ENCODE measurements at regions not wholly inside any gene's neighbourhood (a gene's known extent, or its start where the extent isn't known, plus 50 kb on each side); places are given as distances from the start of the nearest gene placed in this dataset.

- Histone ChIP-seq H3K18ac (ENCODE audit: low read depth, low read length) (no peak overlapping the region), H3K9me1 (ENCODE audit: insufficient read depth, low read length) (no peaks in the 10 kb centered on the region), H3K56ac (ENCODE audit: extremely low read depth, insufficient read depth, low read length) (no peak overlapping the region), H3K4ac (ENCODE audit: low read depth, low read length) (no peak overlapping the region), H2AFZ (replicated peaks; ENCODE audit: low read length, poor library complexity) (no peak overlapping the region), H3K23ac (ENCODE audit: low read depth, low read length) (no peak overlapping the region), H4K8ac (ENCODE audit: low read depth in 2 of 2, low read length in 2 of 2) (no peak overlapping the region), H2BK120ac (ENCODE audit: low read depth, low read length) (no peak overlapping the region), H3K4me1 (ENCODE audit: control insufficient read depth, insufficient read depth, low read length) (no peaks in the 10 kb centered on the region), H2BK15ac (ENCODE audit: low read depth, low read length) (no peak overlapping the region), H3K79me1 (ENCODE audit: low read depth in 1 of 2, low read length in 2 of 2) (no peaks in the 10 kb centered on the region), H2AK5ac (ENCODE audit: low read depth, low read length) (no peak overlapping the region), H4K20me1 (ENCODE audit: insufficient read depth, low read length) (no peaks in the 10 kb centered on the region), H3K36me3 (ENCODE audit: control insufficient read depth, insufficient read depth, low read length) (no peaks in the 10 kb centered on the region), H2AK9ac (replicated peaks; ENCODE audit: low read depth, low read length, poor library complexity) (no peak overlapping the region), H3K27me3 (ENCODE audit: control insufficient read depth, insufficient read depth, low read length) (no peaks in the 10 kb centered on the region), H3K14ac (replicated peaks; ENCODE audit: low read depth, low read length) (no peak overlapping the region), H3K9ac (ENCODE audit: low read depth, low read length) (no peak overlapping the region), H3K4me2 (ENCODE audit: low read depth, low read length) (no peak overlapping the region), H3K9me3 (ENCODE audit: control insufficient read depth, insufficient read depth, low read length) (no peaks in the 10 kb centered on the region), H2BK20ac (ENCODE audit: low read depth, low read length) (no peak overlapping the region), H4K5ac (ENCODE audit: low read depth, low read length) (no peak overlapping the region), H4K91ac (ENCODE audit: insufficient read depth, low read depth, low read length) (no peak overlapping the region), H3K27ac (ENCODE audit: insufficient read depth, low read length) (no peak overlapping the region), H2BK5ac (ENCODE audit: low read depth, low read length, poor library complexity, severe bottlenecking) (no peak overlapping the region), H3K4me3 (ENCODE audit: insufficient read depth, low read depth, low read length) (no peak overlapping the region)
- in situ Hi-C loops (cut with MboI; ENCODE audit: low sequenced_read_pairs) (no loop called here), dilution Hi-C loops (cut with HindIII; ENCODE audit: low sequenced_read_pairs, unreplicated experiment) (no loop called here), intact Hi-C loops (cut with micrococcal nuclease) (no loop called here)
- DNase-seq (no peak), ATAC-seq (ENCODE audit: low read depth) (no peak)
- ChIA-PET CTCF (no interaction called here), POLR2A (ENCODE audit: unreplicated experiment) (no interaction called here)
- whole genome bisulfite sequencing, 2 experiments (ENCODE audit: extremely low coverage in 2 of 2, insufficient read length in 1 of 2) = 40% methylated on average over 1 of the region's 5 CpGs; no CpG with 5 or more reads in 1 of the 2 experiments
- TF ChIP-seq FOS (IDR thresholded peaks at IDR 0.05; ENCODE audit: low read depth, low read length) (no peak), MXI1 (IDR thresholded peaks at IDR 0.05; ENCODE audit: borderline replicate concordance, low read depth, low read length) (no peak), ELK1 (IDR thresholded peaks at IDR 0.05; ENCODE audit: borderline replicate concordance, low read depth, low read length) (no peak), RCOR1 (IDR thresholded peaks at IDR 0.05; ENCODE audit: insufficient replicate concordance, low read length) (no peak), SMC3 (IDR thresholded peaks at IDR 0.05; ENCODE audit: low read depth, low read length) (no peak), USF2 (IDR thresholded peaks at IDR 0.05; ENCODE audit: low read depth, low read length) (no peak), BHLHE40 (IDR thresholded peaks at IDR 0.05; ENCODE audit: low read depth, low read length) (no peak), CEBPB (IDR thresholded peaks at IDR 0.05; ENCODE audit: low read depth, low read length) (no peak), MAZ (IDR thresholded peaks at IDR 0.05; ENCODE audit: borderline replicate concordance, low read depth, low read length) (no peak), RAD21 (IDR thresholded peaks at IDR 0.05; ENCODE audit: low read length) (no peak), NFE2L2 (IDR thresholded peaks at IDR 0.05; ENCODE audit: low read depth, low read length) (no peak), MAFK (IDR thresholded peaks at IDR 0.05; ENCODE audit: low read depth, low read length) (no peak), CHD1 (IDR thresholded peaks at IDR 0.05; ENCODE audit: low read depth, low read length) (no peak), POLR2A (IDR thresholded peaks at IDR 0.05; ENCODE audit: low read depth, low read length) (no peak), RFX5 (IDR thresholded peaks at IDR 0.05; ENCODE audit: low read depth, low read length) (no peak)
- TF ChIP-seq, protein P1, sequence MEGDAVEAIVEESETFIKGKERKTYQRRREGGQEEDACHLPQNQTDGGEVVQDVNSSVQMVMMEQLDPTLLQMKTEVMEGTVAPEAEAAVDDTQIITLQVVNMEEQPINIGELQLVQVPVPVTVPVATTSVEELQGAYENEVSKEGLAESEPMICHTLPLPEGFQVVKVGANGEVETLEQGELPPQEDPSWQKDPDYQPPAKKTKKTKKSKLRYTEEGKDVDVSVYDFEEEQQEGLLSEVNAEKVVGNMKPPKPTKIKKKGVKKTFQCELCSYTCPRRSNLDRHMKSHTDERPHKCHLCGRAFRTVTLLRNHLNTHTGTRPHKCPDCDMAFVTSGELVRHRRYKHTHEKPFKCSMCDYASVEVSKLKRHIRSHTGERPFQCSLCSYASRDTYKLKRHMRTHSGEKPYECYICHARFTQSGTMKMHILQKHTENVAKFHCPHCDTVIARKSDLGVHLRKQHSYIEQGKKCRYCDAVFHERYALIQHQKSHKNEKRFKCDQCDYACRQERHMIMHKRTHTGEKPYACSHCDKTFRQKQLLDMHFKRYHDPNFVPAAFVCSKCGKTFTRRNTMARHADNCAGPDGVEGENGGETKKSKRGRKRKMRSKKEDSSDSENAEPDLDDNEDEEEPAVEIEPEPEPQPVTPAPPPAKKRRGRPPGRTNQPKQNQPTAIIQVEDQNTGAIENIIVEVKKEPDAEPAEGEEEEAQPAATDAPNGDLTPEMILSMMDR (conservative IDR thresholded peaks at IDR 0.05; ENCODE audit: low read depth, low read length) = no peak
- no TSS peak for BruUV-seq (replicated peaks)
These were observed 182.1 kb downstream of the ASB9 start for GRCh38 chrX:15087747-15088146.

All from IMR-90 (cell line).